ENCODE measurements at regions not wholly inside any gene's neighbourhood (a gene's known extent, or its start where the extent isn't known, plus 50 kb on each side); places are given as distances from the start of the nearest gene placed in this dataset.

GRCh38 chr18:10038268-10038667 is 124.5 kb downstream of the VAPA start:
- Histone ChIP-seq H3K4me3 (ENCODE audit: insufficient read depth, low read length) (no peak overlapping the region), H3K4me2 (ENCODE audit: insufficient read depth, low read length) (no peak overlapping the region), H4K20me1 (ENCODE audit: insufficient read depth, low read length) (no peaks in the 10 kb centered on the region), H3K27me3 (ENCODE audit: insufficient read depth, low read length) (no peaks in the 10 kb centered on the region), H3K9me3 (ENCODE audit: low read depth, low read length) (no peaks in the 10 kb centered on the region), H3K27ac (ENCODE audit: low read depth, low read length) (no peak overlapping the region), H3K4me1 (ENCODE audit: insufficient read depth, low read length) (peaks cover 22% of the 10 kb centered on the region), H2AFZ (ENCODE audit: low read length) (no peak overlapping the region), H3K79me2 (ENCODE audit: insufficient read depth, low read length) (no peaks in the 10 kb centered on the region), H3K36me3 (ENCODE audit: insufficient read depth, low read length) (no peaks in the 10 kb centered on the region)
- peak; percentile 11 for TF ChIP-seq CTCF (IDR thresholded peaks at IDR 0.05; ENCODE audit: extremely low read depth, low read depth, low read length)
- no peak for DNase-seq (ENCODE audit: insufficient read length, low spot score, missing footprints)

- Histone ChIP-seq H3K36me3 (ENCODE audit: insufficient read depth, low read length) (no peaks in the 10 kb centered on the region), H3K4me2 (ENCODE audit: insufficient read depth, low read length) (no peak overlapping the region), H3K79me2 (ENCODE audit: insufficient read depth, low read length) (no peaks in the 10 kb centered on the region), H3K9me3 (ENCODE audit: low read depth, low read length) (no peaks in the 10 kb centered on the region), H3K4me1 (ENCODE audit: insufficient read depth, low read length) (peaks cover 16% of the 10 kb centered on the region), H4K20me1 (ENCODE audit: insufficient read depth, low read length) (no peaks in the 10 kb centered on the region), H3K4me3 (ENCODE audit: insufficient read depth, low read length) (no peak overlapping the region), H3K27me3 (ENCODE audit: insufficient read depth, low read length) (no peaks in the 10 kb centered on the region), H3K27ac (ENCODE audit: low read depth, low read length) (no peak overlapping the region), H2AFZ (ENCODE audit: low read length) (peak overlapping the region; percentile 31)
- no peak for TF ChIP-seq CTCF (IDR thresholded peaks at IDR 0.05; ENCODE audit: extremely low read depth, low read depth, low read length)
- no peak for DNase-seq (ENCODE audit: insufficient read length, low spot score, missing footprints)
Measured at GRCh38 chr18:10040287-10041011, 126.6 kb downstream of the VAPA start.

- TF ChIP-seq CTCF (IDR thresholded peaks at IDR 0.05; ENCODE audit: extremely low read depth, low read depth, low read length), result no peak
- Histone ChIP-seq H3K79me2 (ENCODE audit: insufficient read depth, low read length) (no peaks in the 10 kb centered on the region), H3K9me3 (ENCODE audit: low read depth, low read length) (no peaks in the 10 kb centered on the region), H3K4me3 (ENCODE audit: insufficient read depth, low read length) (no peak overlapping the region), H3K36me3 (ENCODE audit: insufficient read depth, low read length) (no peaks in the 10 kb centered on the region), H3K27ac (ENCODE audit: low read depth, low read length) (no peak overlapping the region), H4K20me1 (ENCODE audit: insufficient read depth, low read length) (no peaks in the 10 kb centered on the region), H3K27me3 (ENCODE audit: insufficient read depth, low read length) (no peaks in the 10 kb centered on the region), H2AFZ (ENCODE audit: low read length) (no peak overlapping the region), H3K4me1 (ENCODE audit: insufficient read depth, low read length) (peaks cover 10% of the 10 kb centered on the region), H3K4me2 (ENCODE audit: insufficient read depth, low read length) (no peak overlapping the region)
- DNase-seq (ENCODE audit: insufficient read length, low spot score, missing footprints), result no peak
Measured at GRCh38 chr18:10041180-10041579, 127.4 kb downstream of the VAPA start.

GRCh38 chr18:10042492-10042891 is 128.7 kb downstream of the VAPA start:
- no peak overlapping the region for H3K4me2 ChIP-seq (ENCODE audit: insufficient read depth, low read length)
- H3K27me3 ChIP-seq (ENCODE audit: insufficient read depth, low read length), result no peaks in the 10 kb centered on the region
- H3K4me1 ChIP-seq (ENCODE audit: insufficient read depth, low read length), result peaks cover 15% of the 10 kb centered on the region
- no peaks in the 10 kb centered on the region for H4K20me1 ChIP-seq (ENCODE audit: insufficient read depth, low read length)
- H3K4me3 ChIP-seq (ENCODE audit: insufficient read depth, low read length), result no peak overlapping the region
- H3K36me3 ChIP-seq (ENCODE audit: insufficient read depth, low read length), result no peaks in the 10 kb centered on the region
- H2AFZ ChIP-seq (ENCODE audit: low read length), result no peak overlapping the region
- TF ChIP-seq CTCF (IDR thresholded peaks at IDR 0.05; ENCODE audit: extremely low read depth, low read depth, low read length), result no peak
- H3K9me3 ChIP-seq (ENCODE audit: low read depth, low read length), result no peaks in the 10 kb centered on the region
- no peaks in the 10 kb centered on the region for H3K79me2 ChIP-seq (ENCODE audit: insufficient read depth, low read length)
- H3K27ac ChIP-seq (ENCODE audit: low read depth, low read length), result no peak overlapping the region
- no peak for DNase-seq (ENCODE audit: insufficient read length, low spot score, missing footprints)

Data from osteoblast (primary cell).